Adipose tissue (tissue), 3 donors: ENCODE measurements at regions not wholly inside any gene's neighbourhood (a gene's known extent, or its start where the extent isn't known, plus 50 kb on each side); places are given as distances from the start of the nearest gene placed in this dataset.

Experiments used
- H3K27ac ChIP-seq: one replicate; pipeline ENCODE4 v1.5.1; 2013; ENCODE audit warnings: low read depth, low read length
- WGBS, 3 donors: extraction: QIAGEN DNeasy Blood & Tissue Kit; methylation state at CpG; one replicate each; pipeline ENCODE4 v1.1.7; 2013; 5-methylcytosine and 5-hydroxymethylcytosine counted together
- donor health status: healthy with polysubstance abuse.
- donor health status: Bipolar disorder and iron deficiency.
- donor health status: healthy.

DNA sequence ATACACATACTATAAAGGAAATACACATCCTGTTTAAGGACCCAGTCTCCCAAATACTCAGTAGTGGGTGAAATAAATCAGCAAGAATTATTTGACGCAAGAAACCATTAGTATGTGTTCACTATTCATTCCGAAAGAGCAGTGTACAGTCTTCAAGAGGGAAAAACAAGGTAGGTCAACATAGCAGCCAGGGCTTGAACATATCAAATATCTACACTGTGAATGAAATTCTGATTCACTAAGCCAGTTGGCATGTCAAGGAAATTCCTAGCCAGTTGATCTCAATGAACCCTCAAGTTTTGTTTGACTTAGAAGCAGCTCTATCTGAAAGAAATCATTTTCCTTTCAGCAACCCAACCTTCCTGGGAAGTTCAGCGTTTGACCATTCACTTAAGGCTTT is 99.0 kb downstream of the CNTN3 start:
- H3K27ac ChIP-seq = no peak overlapping the region
- WGBS, 3 donors = 88 to 91% (median 88%) methylated on average over 3 of the region's 3 CpGs

DNA sequence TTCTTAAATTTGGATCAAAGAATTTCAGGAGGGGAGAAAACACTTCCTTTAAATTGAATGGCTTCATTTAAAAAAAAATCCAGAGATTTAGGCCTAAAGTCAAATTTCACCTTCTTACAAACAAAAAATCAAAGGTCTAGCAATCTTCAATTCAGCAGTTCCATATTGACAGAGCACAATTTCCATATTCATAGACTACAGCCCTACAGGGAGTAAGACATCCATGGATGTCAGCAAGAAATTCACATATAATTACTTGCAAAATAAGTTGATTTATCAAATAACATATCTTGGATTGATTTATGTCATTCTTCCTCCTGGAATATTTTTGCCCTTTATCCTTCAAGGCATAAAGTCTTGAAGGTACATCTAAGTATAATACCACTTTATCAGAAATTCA is 103.4 kb downstream of the CNTN3 start:
- no peak overlapping the region for H3K27ac ChIP-seq

- 78 to 85% (median 85%) methylated on average over 5 of the region's 5 CpGs for WGBS, 3 donors
- H3K27ac ChIP-seq = no peak overlapping the region
These were observed 104.1 kb downstream of the CNTN3 start for GRCh38 chr3:74510261-74510818.

GRCh38 chr3:74507691-74508090 is 106.8 kb downstream of the CNTN3 start:
- 93 to 97% (median 96%) methylated on average over 6 of the region's 6 CpGs for WGBS, 3 donors
- H3K27ac ChIP-seq = no peak overlapping the region

GRCh38 chr3:74506246-74506645 is 108.2 kb downstream of the CNTN3 start:
- WGBS, 3 donors = 29 to 63% (median 51%) methylated on average over 1 of the region's 1 CpG
- H3K27ac ChIP-seq = no peak overlapping the region

DNA sequence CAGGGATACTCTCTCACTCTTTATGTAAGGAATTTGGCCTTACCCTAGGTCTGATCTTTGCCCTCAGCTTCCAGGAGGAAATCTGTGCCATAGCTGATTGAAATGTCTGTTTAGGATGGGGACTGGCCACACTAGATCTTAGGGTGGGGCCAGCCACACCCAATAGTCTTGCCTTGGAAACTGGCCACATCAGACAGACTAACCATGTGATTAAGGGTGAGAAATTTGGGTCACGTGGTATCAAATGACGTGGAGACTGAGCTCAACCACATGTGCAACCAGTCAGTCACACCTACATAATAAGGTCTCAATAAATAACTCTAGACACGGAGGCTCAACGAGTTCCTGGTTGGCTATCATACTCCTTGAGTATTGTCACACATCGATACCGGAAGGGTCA is 113.5 kb downstream of the CNTN3 start:
- no peak overlapping the region for H3K27ac ChIP-seq
- WGBS, 3 donors = 82 to 87% (median 87%) methylated on average over 6 of the region's 6 CpGs

DNA sequence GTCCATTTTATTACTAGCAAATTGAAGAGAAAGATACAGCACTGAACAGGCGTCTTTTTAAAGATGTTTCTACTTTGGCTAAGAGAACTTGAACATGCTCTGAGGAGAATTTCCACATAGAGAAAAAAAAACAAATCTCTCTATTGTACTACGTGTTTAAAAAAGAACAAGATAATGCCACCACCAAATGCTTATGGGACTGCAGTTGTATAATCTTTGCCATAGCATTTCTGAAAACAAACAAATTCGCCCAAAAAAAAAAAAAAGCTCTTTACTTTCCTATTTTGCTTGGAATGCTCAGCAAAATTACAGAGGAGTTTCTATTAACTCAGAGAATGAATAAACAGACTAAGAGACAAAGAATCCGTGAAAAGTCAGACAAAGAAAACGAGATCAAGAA is 114.2 kb downstream of the CNTN3 start:
- WGBS, 3 donors = 67 to 80% (median 71%) methylated on average over 5 of the region's 5 CpGs
- H3K27ac ChIP-seq = no peak overlapping the region

GRCh38 chr3:74491874-74492273 is 122.6 kb downstream of the CNTN3 start:
- WGBS, 3 donors = 42 to 69% (median 59%) methylated on average over 1 of the region's 1 CpG

GRCh38 chr3:74489050-74489792 is 125.2 kb downstream of the CNTN3 start:
- WGBS, 3 donors = 48 to 69% (median 50%) methylated on average over 3 of the region's 3 CpGs
- H3K27ac ChIP-seq = no peak overlapping the region

More at GRCh38 chr3:74491874-74492273, 122.6 kb downstream of the CNTN3 start:
- no peak overlapping the region for H3K27ac ChIP-seq

GRCh38 chr3:74479915-74480314 is 134.5 kb downstream of the CNTN3 start:
- H3K27ac ChIP-seq = no peak overlapping the region

DNA sequence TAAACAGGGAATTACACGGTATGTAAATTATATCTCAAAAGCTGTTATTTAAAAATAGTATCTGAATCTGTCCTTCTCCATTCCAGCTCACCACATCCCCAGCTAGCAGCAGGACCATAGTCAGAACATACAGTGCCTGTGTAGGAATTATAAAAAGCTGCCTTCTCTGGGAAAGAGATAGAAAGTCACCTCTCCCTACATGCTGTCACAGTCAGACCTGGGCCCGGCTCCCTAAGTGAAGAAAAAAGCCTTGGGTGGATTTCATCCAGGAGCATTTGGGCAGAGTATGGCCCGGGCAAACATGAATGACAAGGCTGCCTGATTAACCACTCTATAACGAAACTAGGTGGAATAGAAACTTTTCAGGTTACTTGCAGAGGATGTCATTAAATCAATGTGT is 144.1 kb downstream of the CNTN3 start:
- H3K27ac ChIP-seq = no peak overlapping the region
- 65 to 85% (median 77%) methylated on average over 4 of the region's 4 CpGs for WGBS, 3 donors

- 87 to 95% (median 93%) methylated on average over 8 of the region's 8 CpGs for WGBS, 3 donors
These were observed 144.7 kb downstream of the CNTN3 start for GRCh38 chr3:74469713-74470112.

DNA sequence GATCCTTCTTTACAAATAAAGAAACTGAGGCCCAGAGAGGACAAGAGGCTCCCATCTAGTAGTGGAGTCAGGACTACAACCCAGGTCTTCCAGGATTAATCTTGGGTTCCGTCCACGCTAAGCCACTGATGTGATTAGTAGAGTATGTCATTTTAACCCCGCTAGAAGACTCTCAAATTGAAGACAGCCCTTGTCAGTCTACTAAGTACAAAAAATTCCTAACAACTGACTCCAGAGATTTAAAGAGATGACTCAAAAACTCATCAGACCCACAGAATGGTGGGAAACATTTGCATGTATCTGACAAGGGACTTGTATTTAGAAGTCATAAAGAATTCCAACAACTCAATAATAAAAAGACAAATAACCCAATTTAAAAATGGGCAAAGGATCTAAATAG is 145.3 kb downstream of the CNTN3 start:
- 89 to 93% (median 92%) methylated on average over 3 of the region's 3 CpGs for WGBS, 3 donors
- no peak overlapping the region for H3K27ac ChIP-seq

More at GRCh38 chr3:74469713-74470112, 144.7 kb downstream of the CNTN3 start:
- H3K27ac ChIP-seq = no peak overlapping the region

GRCh38 chr3:74465715-74466410 is 148.6 kb downstream of the CNTN3 start:
- no peak overlapping the region for H3K27ac ChIP-seq
- 32 to 38% (median 35%) methylated on average over 4 of the region's 4 CpGs for WGBS, 3 donors

- no peak overlapping the region for H3K27ac ChIP-seq
- WGBS, 3 donors = 49 to 92% (median 86%) methylated on average over 4 of the region's 4 CpGs
These were observed 150.9 kb downstream of the CNTN3 start for GRCh38 chr3:74463515-74463914.

DNA sequence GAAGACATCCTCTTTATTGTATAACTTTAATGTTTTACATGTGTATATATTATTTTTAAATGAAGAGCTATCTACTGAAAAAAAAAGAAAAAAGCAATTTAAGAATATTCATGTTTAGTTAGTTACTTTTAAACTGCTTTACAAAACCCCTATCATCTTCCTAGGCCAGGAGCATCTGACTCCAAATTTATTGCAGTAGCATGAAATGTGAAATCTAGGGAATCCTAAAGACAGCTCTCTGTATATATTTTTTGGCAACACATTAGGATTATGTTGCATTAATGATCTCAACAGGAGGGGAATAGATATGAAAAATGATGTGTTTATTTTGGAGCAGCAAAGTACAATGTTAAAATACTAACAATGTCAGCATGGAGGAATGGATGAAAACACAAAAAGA is 158.3 kb downstream of the CNTN3 start:
- no peak overlapping the region for H3K27ac ChIP-seq

DNA sequence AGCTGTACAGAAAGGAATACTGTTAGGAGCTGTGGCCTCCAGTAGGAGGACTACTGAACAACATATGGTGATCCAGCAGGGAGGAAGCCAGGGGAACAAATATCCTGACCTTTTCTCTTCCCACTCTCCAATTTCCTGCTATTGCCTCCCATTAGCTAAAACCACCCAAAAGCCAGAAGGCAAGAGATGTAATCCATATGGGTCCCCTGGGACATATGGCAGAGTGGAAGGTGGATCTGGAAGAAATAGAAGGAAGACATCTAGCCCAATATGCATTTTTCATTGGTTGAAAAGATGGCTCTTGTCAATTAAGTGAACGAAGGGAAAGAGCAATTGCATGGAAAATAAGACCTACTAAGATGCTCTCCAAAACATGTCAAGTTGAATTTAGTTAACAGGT is 167.2 kb downstream of the CNTN3 start:
- 68 to 93% (median 77%) methylated on average over 1 of the region's 1 CpG for WGBS, 3 donors
- no peak overlapping the region for H3K27ac ChIP-seq

DNA sequence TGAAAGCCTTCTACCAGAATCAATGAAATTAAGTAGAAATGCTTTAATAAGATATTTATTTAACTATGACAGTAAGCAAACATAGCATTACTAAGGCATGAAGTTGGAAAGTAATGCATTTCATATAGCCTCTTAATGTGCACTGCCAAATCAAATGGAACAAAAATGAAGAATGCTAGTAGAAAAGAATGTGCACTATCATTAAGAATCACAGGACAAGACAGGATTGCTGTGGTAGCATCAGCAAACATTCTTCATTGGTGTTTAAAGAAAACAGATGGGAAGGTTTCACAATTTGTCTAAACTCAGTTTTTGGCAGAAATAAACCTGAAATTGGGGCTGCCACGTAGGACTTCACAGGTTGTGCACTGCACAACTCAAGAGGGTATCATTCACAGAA is 168.9 kb downstream of the CNTN3 start:
- no peak overlapping the region for H3K27ac ChIP-seq
- whole genome bisulfite sequencing, 3 donors = 68 to 88% (median 80%) methylated on average over 1 of the region's 1 CpG

GRCh38 chr3:74443102-74443501 is 171.4 kb downstream of the CNTN3 start:
- H3K27ac ChIP-seq = no peak overlapping the region

DNA sequence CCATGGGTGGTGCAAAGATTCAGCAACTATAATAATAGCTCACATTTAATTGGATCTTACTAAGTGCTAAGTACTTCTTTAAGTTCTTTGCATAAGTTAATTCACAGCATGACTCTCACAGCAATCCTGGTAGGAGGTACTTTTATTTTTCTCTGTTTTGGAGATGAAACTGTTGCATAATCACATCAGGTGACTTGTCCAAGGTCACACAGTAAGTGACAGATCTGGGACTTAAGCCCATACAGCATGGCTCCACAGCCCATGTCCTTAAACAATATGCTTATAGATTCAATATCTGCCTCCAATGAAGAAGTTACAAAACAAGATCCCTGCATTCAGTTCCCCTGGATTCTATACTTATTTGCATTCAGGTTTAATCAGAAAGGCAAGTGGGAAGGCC is 171.8 kb downstream of the CNTN3 start:
- H3K27ac ChIP-seq = no peak overlapping the region
